ENCODE measurements at regions not wholly inside any gene's neighbourhood (a gene's known extent, or its start where the extent isn't known, plus 50 kb on each side); places are given as distances from the start of the nearest gene placed in this dataset.

- H3K27ac ChIP-seq, result no peak overlapping the region
- DNase-seq (no peak), ATAC-seq (no peak)
- no peaks in the 10 kb centered on the region for H3K4me1 ChIP-seq
- intact Hi-C loops (cut with DNase I), result no loop called here
- no peak overlapping the region for H3K4me3 ChIP-seq
- H3K9me3 ChIP-seq, result no peaks in the 10 kb centered on the region
- TF ChIP-seq CTCF (IDR thresholded peaks at IDR 0.05), result no peak
- H3K27me3 ChIP-seq, result no peaks in the 10 kb centered on the region
- no peaks in the 10 kb centered on the region for H3K36me3 ChIP-seq
Observed at GRCh38 chr17:14843086-14843795, 421.9 kb downstream of the PMP22 start.

- Histone ChIP-seq H3K27ac (no peak overlapping the region), H3K9me3 (no peaks in the 10 kb centered on the region), H3K4me1 (no peaks in the 10 kb centered on the region), H3K4me3 (no peak overlapping the region), H3K36me3 (no peaks in the 10 kb centered on the region), H3K27me3 (no peaks in the 10 kb centered on the region)
- ATAC-seq (no peak), DNase-seq (no peak)
- intact Hi-C loops (cut with DNase I), result no loop called here
- TF ChIP-seq CTCF (IDR thresholded peaks at IDR 0.05), result no peak
Observed at GRCh38 chr17:14840616-14841231, 424.4 kb downstream of the PMP22 start.

- H3K4me3 ChIP-seq, result no peak overlapping the region
- intact Hi-C loops (cut with DNase I), result no loop called here
- DNase-seq (no peak), ATAC-seq (no peak)
- H3K27ac ChIP-seq, result no peak overlapping the region
- H3K36me3 ChIP-seq, result no peaks in the 10 kb centered on the region
- H3K9me3 ChIP-seq, result no peaks in the 10 kb centered on the region
- H3K27me3 ChIP-seq, result no peaks in the 10 kb centered on the region
- TF ChIP-seq CTCF (IDR thresholded peaks at IDR 0.05), result no peak
- H3K4me1 ChIP-seq, result no peaks in the 10 kb centered on the region
Observed at GRCh38 chr17:14838567-14838966, 426.6 kb downstream of the PMP22 start.

GRCh38 chr17:14833201-14833785, 431.8 kb downstream of the PMP22 start:
- no peaks in the 10 kb centered on the region for H3K4me1 ChIP-seq
- intact Hi-C loops (cut with DNase I), result no loop called here
- DNase-seq (no peak), ATAC-seq (no peak)
- no peaks in the 10 kb centered on the region for H3K36me3 ChIP-seq
- no peaks in the 10 kb centered on the region for H3K27me3 ChIP-seq
- TF ChIP-seq CTCF (IDR thresholded peaks at IDR 0.05), result no peak
- no peak overlapping the region for H3K4me3 ChIP-seq
- H3K9me3 ChIP-seq, result no peaks in the 10 kb centered on the region
- H3K27ac ChIP-seq, result no peak overlapping the region

- Histone ChIP-seq H3K4me1 (no peaks in the 10 kb centered on the region), H3K27me3 (no peaks in the 10 kb centered on the region), H3K27ac (no peak overlapping the region), H3K36me3 (no peaks in the 10 kb centered on the region), H3K9me3 (no peaks in the 10 kb centered on the region), H3K4me3 (no peak overlapping the region)
- intact Hi-C loops (cut with DNase I), result no loop called here
- no peak for DNase-seq
- no peak for ATAC-seq
- no peak for TF ChIP-seq CTCF (IDR thresholded peaks at IDR 0.05)
Observed at GRCh38 chr17:14831491-14831890, 433.6 kb downstream of the PMP22 start.

All from upper lobe of right lung (tissue), 1 donor.